HepG2 (cell line): ENCODE measurements at regions not wholly inside any gene's neighbourhood (a gene's known extent, or its start where the extent isn't known, plus 50 kb on each side); places are given as distances from the start of the nearest gene placed in this dataset.

Experiments
- ARHGAP35 ChIP-seq: sonication (generic); formaldehyde crosslinking; IDR thresholded peaks from 2 replicates; pipeline ENCODE4 v1.9.0; 2022; ENCODE audit warnings: mild to moderate bottlenecking, inconsistent platforms, moderate library complexity, missing genetic modification reagents, borderline replicate concordance
- CBX2 ChIP-seq, 2 experiments: fragments of 200-600 bp in 1 of 2; sonication (generic); formaldehyde crosslinking in 1 of 2; IDR thresholded peaks; 2 replicates each; pipeline versions ENCODE4 v1.7.0 to v1.8.1; 2018 to 2022; ENCODE audit warnings: low read depth in 2 of 2, low read length in 1 of 2, mild to moderate bottlenecking in 1 of 2, missing genetic modification reagents in 1 of 2
- EEA1 ChIP-seq: sonication (generic); formaldehyde crosslinking; IDR thresholded peaks from 2 replicates; pipeline ENCODE4 v1.5.1; 2020; ENCODE audit warnings: mild to moderate bottlenecking, missing genetic modification reagents, borderline replicate concordance
- FOXA3 ChIP-seq: IDR thresholded peaks from 2 replicates; pipeline ENCODE4 v1.6.1; 2016; ENCODE audit warnings: missing genetic modification reagents, missing compliant biosample characterization
- HDAC6 ChIP-seq: fragments of 200-600 bp; sonication (generic); IDR thresholded peaks from 2 replicates; pipeline ENCODE4 v1.7.0; 2017; ENCODE audit warnings: mild to moderate bottlenecking, antibody characterized with exemption, low read length, low read depth
- IRF2 ChIP-seq: IDR thresholded peaks from 2 replicates; pipeline ENCODE4 v1.6.1; 2018; ENCODE audit warnings: missing genetic modification reagents, missing compliant biosample characterization
- MED8 ChIP-seq: sonication (generic); formaldehyde crosslinking; IDR thresholded peaks from 2 replicates; pipeline ENCODE4 v1.8.1; 2023; ENCODE audit warnings: mild to moderate bottlenecking, missing genetic modification reagents; ENCODE audit not compliant: insufficient replicate concordance
- NFE2 ChIP-seq: sonication (generic); formaldehyde crosslinking; IDR thresholded peaks from 2 replicates; pipeline ENCODE4 v1.4.0; 2020; ENCODE audit warnings: missing genetic modification reagents
- SATB2 ChIP-seq: sonication (generic); formaldehyde crosslinking; IDR thresholded peaks from 2 replicates; pipeline ENCODE4 v1.5.0; 2020; ENCODE audit warnings: missing genetic modification reagents
- TF ChIP-seq, protein P1 (sequence below), 2 experiments: sonication (generic) in 1 of 2; formaldehyde crosslinking in 1 of 2; IDR thresholded peaks; 2 replicates each; pipeline versions ENCODE4 v1.4.0 to v1.6.1; 2018 to 2020; ENCODE audit warnings: missing genetic modification reagents in 2 of 2, borderline replicate concordance in 1 of 2, low read depth in 1 of 2, mild to moderate bottlenecking in 1 of 2, missing biosample characterization in 1 of 2
- TF ChIP-seq, protein P2 (sequence below): sonication (generic); formaldehyde crosslinking; IDR thresholded peaks from 2 replicates; pipeline ENCODE4 v1.4.0; 2020; ENCODE audit warnings: mild to moderate bottlenecking, missing genetic modification reagents
- TF ChIP-seq, protein P3 (sequence below): IDR thresholded peaks from 2 replicates; pipeline ENCODE4 v1.6.1; 2016; ENCODE audit warnings: low read depth, missing genetic modification reagents, missing compliant biosample characterization
- TF ChIP-seq, protein P4 (sequence below): sonication (generic); formaldehyde crosslinking; IDR thresholded peaks from 2 replicates; pipeline ENCODE4 v1.8.1; 2023; ENCODE audit warnings: missing genetic modification reagents, mild to moderate bottlenecking, borderline replicate concordance

DNA sequence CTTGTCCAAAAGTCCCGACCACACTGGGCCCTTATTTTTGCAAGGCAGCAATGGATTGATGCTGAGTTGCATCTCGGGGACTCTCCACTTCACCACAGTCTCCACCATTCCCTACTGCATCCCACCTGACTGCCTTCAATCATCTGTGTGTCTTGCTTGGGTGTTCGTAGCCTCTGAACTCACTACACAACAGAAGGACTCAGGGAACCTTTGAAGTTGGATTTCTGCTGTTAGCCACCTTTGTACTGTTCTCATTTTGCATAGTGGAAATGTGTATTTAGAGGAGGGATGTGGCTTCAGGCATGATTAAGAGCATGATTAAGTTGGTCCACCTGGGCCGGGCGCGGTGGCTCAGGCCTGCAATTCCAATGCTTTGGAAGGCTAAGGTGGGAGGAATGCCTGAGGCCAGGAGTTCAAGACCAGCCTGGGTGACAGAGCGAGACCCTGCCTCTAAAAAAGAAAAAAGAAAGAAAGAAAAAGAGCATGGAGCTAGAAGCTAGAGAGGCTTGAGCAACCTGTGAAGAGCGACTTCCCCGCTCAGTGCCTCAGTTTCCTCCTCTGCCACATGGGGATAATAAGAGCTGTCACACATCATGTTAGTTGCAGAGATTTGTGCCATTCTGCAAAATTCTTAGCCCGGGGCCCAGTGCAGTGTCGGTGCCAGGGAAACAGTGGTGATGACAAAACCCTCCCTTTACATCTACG is 121.3 kb upstream of the PTPN1 start (continued):
- TF ChIP-seq, protein P1, sequence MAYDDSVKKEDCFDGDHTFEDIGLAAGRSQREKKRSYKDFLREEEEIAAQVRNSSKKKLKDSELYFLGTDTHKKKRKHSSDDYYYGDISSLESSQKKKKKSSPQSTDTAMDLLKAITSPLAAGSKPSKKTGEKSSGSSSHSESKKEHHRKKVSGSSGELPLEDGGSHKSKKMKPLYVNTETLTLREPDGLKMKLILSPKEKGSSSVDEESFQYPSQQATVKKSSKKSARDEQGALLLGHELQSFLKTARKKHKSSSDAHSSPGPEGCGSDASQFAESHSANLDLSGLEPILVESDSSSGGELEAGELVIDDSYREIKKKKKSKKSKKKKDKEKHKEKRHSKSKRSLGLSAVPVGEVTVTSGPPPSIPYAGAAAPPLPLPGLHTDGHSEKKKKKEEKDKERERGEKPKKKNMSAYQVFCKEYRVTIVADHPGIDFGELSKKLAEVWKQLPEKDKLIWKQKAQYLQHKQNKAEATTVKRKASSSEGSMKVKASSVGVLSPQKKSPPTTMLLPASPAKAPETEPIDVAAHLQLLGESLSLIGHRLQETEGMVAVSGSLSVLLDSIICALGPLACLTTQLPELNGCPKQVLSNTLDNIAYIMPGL (CRISPR knock-in tag; IDR thresholded peaks at IDR 0.05; ENCODE audit: borderline replicate concordance in 1 of 2, low read depth in 1 of 2), result peak in 1 of 2 experiments; percentile 57; a peak in 2 of 4 replicates
- TF ChIP-seq EEA1 (CRISPR knock-in tag) (peak; percentile 85; the same call in 1 of the 2 replicates), FOXA3 (CRISPR knock-in tag) (peak; percentile 85), NFE2 (CRISPR knock-in tag) (no peak), MED8 (CRISPR knock-in tag) (peak; percentile 39), ARHGAP35 (CRISPR knock-in tag) (peak; percentile 39; the same call in 1 of the 2 replicates), CBX2 (IDR thresholded peaks at IDR 0.05; ENCODE audit: low read depth, low read length) (no peak), CBX2 (CRISPR knock-in tag; IDR thresholded peaks at IDR 0.05; ENCODE audit: low read depth) (no peak), IRF2 (peak; percentile 83; the same call in 1 of the 2 replicates), HDAC6 (no peak), SATB2 (CRISPR knock-in tag) (no peak)
- TF ChIP-seq, protein P2, sequence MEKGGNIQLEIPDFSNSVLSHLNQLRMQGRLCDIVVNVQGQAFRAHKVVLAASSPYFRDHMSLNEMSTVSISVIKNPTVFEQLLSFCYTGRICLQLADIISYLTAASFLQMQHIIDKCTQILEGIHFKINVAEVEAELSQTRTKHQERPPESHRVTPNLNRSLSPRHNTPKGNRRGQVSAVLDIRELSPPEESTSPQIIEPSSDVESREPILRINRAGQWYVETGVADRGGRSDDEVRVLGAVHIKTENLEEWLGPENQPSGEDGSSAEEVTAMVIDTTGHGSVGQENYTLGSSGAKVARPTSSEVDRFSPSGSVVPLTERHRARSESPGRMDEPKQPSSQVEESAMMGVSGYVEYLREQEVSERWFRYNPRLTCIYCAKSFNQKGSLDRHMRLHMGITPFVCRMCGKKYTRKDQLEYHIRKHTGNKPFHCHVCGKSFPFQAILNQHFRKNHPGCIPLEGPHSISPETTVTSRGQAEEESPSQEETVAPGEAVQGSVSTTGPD (CRISPR knock-in tag), result no peak
- TF ChIP-seq, protein P3, sequence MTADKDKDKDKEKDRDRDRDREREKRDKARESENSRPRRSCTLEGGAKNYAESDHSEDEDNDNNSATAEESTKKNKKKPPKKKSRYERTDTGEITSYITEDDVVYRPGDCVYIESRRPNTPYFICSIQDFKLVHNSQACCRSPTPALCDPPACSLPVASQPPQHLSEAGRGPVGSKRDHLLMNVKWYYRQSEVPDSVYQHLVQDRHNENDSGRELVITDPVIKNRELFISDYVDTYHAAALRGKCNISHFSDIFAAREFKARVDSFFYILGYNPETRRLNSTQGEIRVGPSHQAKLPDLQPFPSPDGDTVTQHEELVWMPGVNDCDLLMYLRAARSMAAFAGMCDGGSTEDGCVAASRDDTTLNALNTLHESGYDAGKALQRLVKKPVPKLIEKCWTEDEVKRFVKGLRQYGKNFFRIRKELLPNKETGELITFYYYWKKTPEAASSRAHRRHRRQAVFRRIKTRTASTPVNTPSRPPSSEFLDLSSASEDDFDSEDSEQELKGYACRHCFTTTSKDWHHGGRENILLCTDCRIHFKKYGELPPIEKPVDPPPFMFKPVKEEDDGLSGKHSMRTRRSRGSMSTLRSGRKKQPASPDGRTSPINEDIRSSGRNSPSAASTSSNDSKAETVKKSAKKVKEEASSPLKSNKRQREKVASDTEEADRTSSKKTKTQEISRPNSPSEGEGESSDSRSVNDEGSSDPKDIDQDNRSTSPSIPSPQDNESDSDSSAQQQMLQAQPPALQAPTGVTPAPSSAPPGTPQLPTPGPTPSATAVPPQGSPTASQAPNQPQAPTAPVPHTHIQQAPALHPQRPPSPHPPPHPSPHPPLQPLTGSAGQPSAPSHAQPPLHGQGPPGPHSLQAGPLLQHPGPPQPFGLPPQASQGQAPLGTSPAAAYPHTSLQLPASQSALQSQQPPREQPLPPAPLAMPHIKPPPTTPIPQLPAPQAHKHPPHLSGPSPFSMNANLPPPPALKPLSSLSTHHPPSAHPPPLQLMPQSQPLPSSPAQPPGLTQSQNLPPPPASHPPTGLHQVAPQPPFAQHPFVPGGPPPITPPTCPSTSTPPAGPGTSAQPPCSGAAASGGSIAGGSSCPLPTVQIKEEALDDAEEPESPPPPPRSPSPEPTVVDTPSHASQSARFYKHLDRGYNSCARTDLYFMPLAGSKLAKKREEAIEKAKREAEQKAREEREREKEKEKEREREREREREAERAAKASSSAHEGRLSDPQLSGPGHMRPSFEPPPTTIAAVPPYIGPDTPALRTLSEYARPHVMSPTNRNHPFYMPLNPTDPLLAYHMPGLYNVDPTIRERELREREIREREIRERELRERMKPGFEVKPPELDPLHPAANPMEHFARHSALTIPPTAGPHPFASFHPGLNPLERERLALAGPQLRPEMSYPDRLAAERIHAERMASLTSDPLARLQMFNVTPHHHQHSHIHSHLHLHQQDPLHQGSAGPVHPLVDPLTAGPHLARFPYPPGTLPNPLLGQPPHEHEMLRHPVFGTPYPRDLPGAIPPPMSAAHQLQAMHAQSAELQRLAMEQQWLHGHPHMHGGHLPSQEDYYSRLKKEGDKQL, result peak; percentile 79; the same call in 1 of the 2 replicates
- TF ChIP-seq, protein P4, sequence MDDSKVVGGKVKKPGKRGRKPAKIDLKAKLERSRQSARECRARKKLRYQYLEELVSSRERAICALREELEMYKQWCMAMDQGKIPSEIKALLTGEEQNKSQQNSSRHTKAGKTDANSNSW (CRISPR knock-in tag), result no peak
